ENCODE measurements at regions not wholly inside any gene's neighbourhood (a gene's known extent, or its start where the extent isn't known, plus 50 kb on each side); places are given as distances from the start of the nearest gene placed in this dataset.

DNA sequence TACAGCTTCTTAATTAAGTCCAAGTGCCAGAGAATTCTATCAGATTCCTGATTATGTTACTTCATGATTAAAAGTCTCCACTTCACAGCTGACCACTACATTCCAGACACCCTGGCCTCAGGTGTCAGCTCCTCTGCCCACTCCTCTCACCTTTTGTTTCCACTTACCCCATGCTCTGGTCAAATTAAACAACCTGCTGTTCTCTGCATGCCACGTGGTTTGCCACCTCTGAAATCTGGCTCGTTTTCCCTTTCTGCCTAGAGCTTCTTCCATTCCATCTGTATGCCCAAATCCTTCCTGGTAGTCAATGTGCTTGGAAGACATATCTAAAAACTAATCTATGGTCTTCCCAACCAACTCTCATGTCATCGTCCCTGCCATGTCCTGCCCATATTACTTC lies 158.6 kb downstream of the ICE1 start:
- TF ChIP-seq, protein P1, sequence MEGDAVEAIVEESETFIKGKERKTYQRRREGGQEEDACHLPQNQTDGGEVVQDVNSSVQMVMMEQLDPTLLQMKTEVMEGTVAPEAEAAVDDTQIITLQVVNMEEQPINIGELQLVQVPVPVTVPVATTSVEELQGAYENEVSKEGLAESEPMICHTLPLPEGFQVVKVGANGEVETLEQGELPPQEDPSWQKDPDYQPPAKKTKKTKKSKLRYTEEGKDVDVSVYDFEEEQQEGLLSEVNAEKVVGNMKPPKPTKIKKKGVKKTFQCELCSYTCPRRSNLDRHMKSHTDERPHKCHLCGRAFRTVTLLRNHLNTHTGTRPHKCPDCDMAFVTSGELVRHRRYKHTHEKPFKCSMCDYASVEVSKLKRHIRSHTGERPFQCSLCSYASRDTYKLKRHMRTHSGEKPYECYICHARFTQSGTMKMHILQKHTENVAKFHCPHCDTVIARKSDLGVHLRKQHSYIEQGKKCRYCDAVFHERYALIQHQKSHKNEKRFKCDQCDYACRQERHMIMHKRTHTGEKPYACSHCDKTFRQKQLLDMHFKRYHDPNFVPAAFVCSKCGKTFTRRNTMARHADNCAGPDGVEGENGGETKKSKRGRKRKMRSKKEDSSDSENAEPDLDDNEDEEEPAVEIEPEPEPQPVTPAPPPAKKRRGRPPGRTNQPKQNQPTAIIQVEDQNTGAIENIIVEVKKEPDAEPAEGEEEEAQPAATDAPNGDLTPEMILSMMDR (IDR thresholded peaks at IDR 0.05; ENCODE audit: low read depth, low read length, poor library complexity, severe bottlenecking) = no peak
- TF ChIP-seq EZH2phosphoT487 (IDR thresholded peaks at IDR 0.05; ENCODE audit: borderline replicate concordance, low read length) = no peak

Measured in DOHH2 (cell line).